Mesendoderm (in vitro differentiated cells): ENCODE measurements at regions not wholly inside any gene's neighbourhood (a gene's known extent, or its start where the extent isn't known, plus 50 kb on each side); places are given as distances from the start of the nearest gene placed in this dataset.

Experiments
- DNase-seq: peaks from one replicate; pipeline ENCODE4 v3.0.0; 2013
- H2AK5ac ChIP-seq: 2 replicates; pipeline ENCODE4 v1.6.1; 2013; ENCODE audit warnings: low read length, inconsistent platforms
- H2BK120ac ChIP-seq: 2 replicates; pipeline ENCODE4 v1.6.1; 2013; ENCODE audit warnings: low read depth, mild to moderate bottlenecking, low read length, moderate library complexity, mixed read lengths
- H2BK15ac ChIP-seq: replicated peaks from 2 replicates; pipeline ENCODE4 v1.6.1; 2013; ENCODE audit warnings: low read depth, mild to moderate bottlenecking, moderate library complexity
- H2BK5ac ChIP-seq: 2 replicates; pipeline ENCODE4 v1.6.1; 2013; ENCODE audit warnings: low read length, inconsistent platforms
- H3K18ac ChIP-seq: 2 replicates; pipeline ENCODE4 v1.6.1; 2013; ENCODE audit warnings: mild to moderate bottlenecking, low read length, mixed read lengths
- H3K23ac ChIP-seq: one replicate; pipeline ENCODE4 v1.6.1; 2013; ENCODE audit warnings: low read length
- H3K27ac ChIP-seq: 2 replicates; pipeline ENCODE4 v1.5.1; 2013; ENCODE audit warnings: low read depth, mild to moderate bottlenecking, inconsistent platforms, low read length, moderate library complexity
- H3K27me3 ChIP-seq: 2 replicates; pipeline ENCODE4 v1.6.1; 2013; ENCODE audit warnings: low read length, control low read depth, mild to moderate bottlenecking, inconsistent platforms; ENCODE audit not compliant: insufficient read depth, poor library complexity
- H3K36me3 ChIP-seq: 2 replicates; pipeline ENCODE4 v1.6.1; 2013; ENCODE audit warnings: low read length, inconsistent platforms; ENCODE audit not compliant: control insufficient read depth, insufficient read depth
- H3K4ac ChIP-seq: one replicate; pipeline ENCODE4 v1.6.1; 2013; ENCODE audit warnings: low read depth, mild to moderate bottlenecking, low read length, moderate library complexity
- H3K4me1 ChIP-seq: 2 replicates; pipeline ENCODE4 v1.6.1; 2013; ENCODE audit warnings: low read depth, low read length, inconsistent platforms; ENCODE audit not compliant: control insufficient read depth
- H3K4me2 ChIP-seq: 2 replicates; pipeline ENCODE4 v1.6.1; 2013; ENCODE audit warnings: low read length
- H3K4me3 ChIP-seq: 2 replicates; pipeline ENCODE4 v1.5.1; 2013; ENCODE audit warnings: mild to moderate bottlenecking, low read length
- H3K56ac ChIP-seq: one replicate; pipeline ENCODE4 v1.6.1; 2013; ENCODE audit warnings: low read length
- H3K79me1 ChIP-seq: 2 replicates; pipeline ENCODE4 v1.6.1; 2013; ENCODE audit warnings: low read length, inconsistent platforms
- H3K79me2 ChIP-seq: 2 replicates; pipeline ENCODE4 v1.6.1; 2013; ENCODE audit warnings: mild to moderate bottlenecking, low read length; ENCODE audit not compliant: control insufficient read depth, insufficient read depth
- H3K9ac ChIP-seq: 2 replicates; pipeline ENCODE4 v1.6.1; 2013; ENCODE audit warnings: low read length, inconsistent platforms
- H4K5ac ChIP-seq: one replicate; pipeline ENCODE4 v1.6.1; 2013; ENCODE audit warnings: low read length
- H4K8ac ChIP-seq: one replicate; pipeline ENCODE4 v1.6.1; 2013; ENCODE audit warnings: low read depth, mild to moderate bottlenecking, control low read depth, low read length, moderate library complexity
- WGBS: extraction: QIAGEN DNeasy Blood & Tissue Kit; methylation state at CpG from one replicate; pipeline ENCODE4 v1.1.7; 2013; ENCODE audit warnings: low lambda C conversion rate, missing lambda C conversion rate; ENCODE audit not compliant: insufficient coverage; ENCODE audit errors: extremely low coverage; 5-methylcytosine and 5-hydroxymethylcytosine counted together

DNA sequence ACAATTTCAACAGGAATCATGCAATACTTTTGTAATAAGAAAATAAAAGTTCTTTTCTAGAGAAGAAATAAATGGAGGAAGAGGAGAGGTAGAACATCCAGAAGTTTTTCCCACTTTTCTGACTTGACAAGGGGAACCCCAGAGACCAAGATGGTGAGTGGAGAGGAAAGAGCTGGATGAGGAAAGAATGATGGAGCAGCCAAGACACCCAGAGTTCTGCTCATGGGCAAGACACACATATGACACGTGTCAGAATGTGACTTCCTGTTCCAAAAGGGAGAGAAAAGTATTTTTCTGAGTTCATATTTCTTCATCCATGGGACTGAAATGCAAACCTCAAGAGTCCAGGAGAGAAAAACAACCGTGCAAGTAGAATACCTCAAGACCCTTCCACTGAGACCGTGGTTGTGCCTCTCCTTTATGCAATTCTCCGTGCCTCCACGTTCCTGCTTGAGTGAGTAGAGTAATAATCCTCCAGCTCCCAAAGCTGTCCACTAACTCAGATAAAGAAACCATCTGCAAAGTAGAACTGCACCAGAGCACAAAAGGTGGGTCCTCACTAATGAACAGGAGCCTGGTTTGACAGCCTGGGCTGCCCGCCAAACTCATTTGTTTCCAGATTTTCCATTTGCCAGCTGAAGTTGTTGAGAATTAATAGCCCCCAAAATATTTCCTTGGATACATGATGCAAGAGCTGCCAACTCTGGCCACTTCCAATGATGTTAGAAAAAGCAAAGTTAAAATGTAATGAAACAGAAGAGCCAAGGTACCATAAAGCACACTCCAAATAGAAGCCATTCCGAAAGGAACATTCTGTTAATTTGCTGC, 272.6 kb upstream of the IGF1R start:
- Histone ChIP-seq H3K18ac (no peak overlapping the region), H3K4me3 (no peak overlapping the region), H4K8ac (no peak overlapping the region), H3K9ac (no peak overlapping the region), H3K23ac (no peak overlapping the region), H3K56ac (no peak overlapping the region), H3K79me2 (no peaks in the 10 kb centered on the region), H3K4me2 (no peak overlapping the region), H3K4ac (no peak overlapping the region), H3K27ac (no peak overlapping the region), H3K36me3 (no peaks in the 10 kb centered on the region), H2AK5ac (no peak overlapping the region), H4K5ac (no peak overlapping the region), H2BK5ac (no peak overlapping the region), H3K79me1 (no peaks in the 10 kb centered on the region), H3K4me1 (no peaks in the 10 kb centered on the region), H2BK15ac (no peak overlapping the region), H3K27me3 (no peaks in the 10 kb centered on the region), H2BK120ac (no peak overlapping the region)
- DNase-seq, result no peak
- WGBS, result no CpG with 5 or more reads among the region's 7 CpGs

DNA sequence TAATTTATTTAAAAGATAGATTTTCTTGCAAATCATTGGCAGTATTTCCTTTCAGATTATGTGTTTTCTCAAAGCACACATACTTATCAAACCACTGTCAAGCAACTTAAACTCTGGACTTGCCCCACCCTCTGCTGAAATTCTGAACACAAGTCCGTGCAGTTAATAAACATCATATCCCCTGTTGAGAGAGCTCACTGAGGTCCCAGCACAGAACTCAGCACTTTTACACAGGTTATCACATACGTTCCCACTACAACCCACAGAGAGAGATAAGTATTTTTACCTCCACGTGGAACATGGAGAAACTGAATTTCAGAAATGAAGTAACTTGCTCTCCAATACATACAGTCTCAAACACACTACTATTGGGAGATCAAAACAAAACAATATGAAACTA, 267.6 kb upstream of the IGF1R start:
- no peak overlapping the region for H4K5ac ChIP-seq
- H3K23ac ChIP-seq, result no peak overlapping the region
- H3K27me3 ChIP-seq, result no peaks in the 10 kb centered on the region
- H3K4me1 ChIP-seq, result no peaks in the 10 kb centered on the region
- H3K4me2 ChIP-seq, result no peak overlapping the region
- H3K79me2 ChIP-seq, result no peaks in the 10 kb centered on the region
- no peak overlapping the region for H2BK120ac ChIP-seq
- no peak overlapping the region for H2BK15ac ChIP-seq
- no peak overlapping the region for H3K56ac ChIP-seq
- WGBS, result no CpG with 5 or more reads among the region's 3 CpGs
- no peak overlapping the region for H3K4ac ChIP-seq
- no peaks in the 10 kb centered on the region for H3K36me3 ChIP-seq
- no peak overlapping the region for H2AK5ac ChIP-seq
- no peak overlapping the region for H3K27ac ChIP-seq
- no peak overlapping the region for H3K9ac ChIP-seq
- H4K8ac ChIP-seq, result no peak overlapping the region
- DNase-seq, result no peak
- H3K79me1 ChIP-seq, result no peaks in the 10 kb centered on the region
- no peak overlapping the region for H2BK5ac ChIP-seq
- no peak overlapping the region for H3K18ac ChIP-seq
- H3K4me3 ChIP-seq, result no peak overlapping the region

DNA sequence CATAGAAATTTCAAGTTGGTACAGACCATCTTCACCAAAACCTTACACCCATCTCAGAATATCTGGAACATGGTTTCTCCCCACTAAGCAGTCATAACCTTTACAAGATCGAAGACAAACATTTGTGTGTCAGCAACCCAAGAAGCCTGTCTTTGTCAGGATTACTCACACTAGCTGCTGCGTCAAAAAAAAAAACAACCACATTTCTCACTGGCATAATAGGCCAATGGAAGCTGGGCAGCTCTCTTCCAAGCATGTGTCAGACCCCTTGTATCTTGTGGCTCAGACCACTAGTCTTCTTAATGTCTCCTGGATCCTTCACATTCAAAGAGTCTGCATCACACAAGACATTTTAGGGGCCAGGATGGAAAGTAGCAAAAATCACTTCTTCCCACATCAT, 266.9 kb upstream of the IGF1R start:
- no peak for DNase-seq
- H3K79me1 ChIP-seq, result no peaks in the 10 kb centered on the region
- no CpG with 5 or more reads among the region's 2 CpGs for WGBS

GRCh38 chr15:98382139-98382538, 266.2 kb upstream of the IGF1R start:
- Histone ChIP-seq H3K9ac (no peak overlapping the region), H3K4ac (no peak overlapping the region), H3K4me2 (no peak overlapping the region), H2BK120ac (no peak overlapping the region), H3K56ac (no peak overlapping the region), H3K18ac (no peak overlapping the region), H3K27ac (no peak overlapping the region), H2AK5ac (no peak overlapping the region), H3K79me2 (no peaks in the 10 kb centered on the region), H4K8ac (no peak overlapping the region), H3K23ac (no peak overlapping the region), H3K36me3 (no peaks in the 10 kb centered on the region), H4K5ac (no peak overlapping the region), H3K79me1 (no peaks in the 10 kb centered on the region), H3K27me3 (no peaks in the 10 kb centered on the region), H2BK15ac (no peak overlapping the region), H2BK5ac (no peak overlapping the region), H3K4me3 (no peak overlapping the region), H3K4me1 (no peaks in the 10 kb centered on the region)
- no CpG with 5 or more reads among the region's 6 CpGs for WGBS
- DNase-seq, result peak; percentile 63

More for the DNA sequence above, 266.9 kb upstream of the IGF1R start:
- Histone ChIP-seq H3K18ac (no peak overlapping the region), H3K27ac (no peak overlapping the region), H3K4me3 (no peak overlapping the region), H4K8ac (no peak overlapping the region), H3K56ac (no peak overlapping the region), H3K27me3 (no peaks in the 10 kb centered on the region), H3K23ac (no peak overlapping the region), H2BK5ac (no peak overlapping the region), H3K4me2 (no peak overlapping the region), H2AK5ac (no peak overlapping the region), H2BK15ac (no peak overlapping the region), H4K5ac (no peak overlapping the region), H2BK120ac (no peak overlapping the region), H3K36me3 (no peaks in the 10 kb centered on the region), H3K79me2 (no peaks in the 10 kb centered on the region), H3K9ac (no peak overlapping the region), H3K4me1 (no peaks in the 10 kb centered on the region), H3K4ac (no peak overlapping the region)

- H4K8ac ChIP-seq, result no peak overlapping the region
- no peak overlapping the region for H4K5ac ChIP-seq
- no peak overlapping the region for H2AK5ac ChIP-seq
- no peak overlapping the region for H2BK120ac ChIP-seq
- no peak for DNase-seq
- H3K18ac ChIP-seq, result no peak overlapping the region
- no peaks in the 10 kb centered on the region for H3K27me3 ChIP-seq
- no peak overlapping the region for H3K4me3 ChIP-seq
- no peak overlapping the region for H2BK15ac ChIP-seq
- H3K56ac ChIP-seq, result no peak overlapping the region
- no peak overlapping the region for H3K4ac ChIP-seq
- no peaks in the 10 kb centered on the region for H3K79me1 ChIP-seq
- no peak overlapping the region for H3K9ac ChIP-seq
- no peaks in the 10 kb centered on the region for H3K79me2 ChIP-seq
- no peak overlapping the region for H3K23ac ChIP-seq
- no peak overlapping the region for H2BK5ac ChIP-seq
- no peaks in the 10 kb centered on the region for H3K4me1 ChIP-seq
- no peak overlapping the region for H3K27ac ChIP-seq
- no peaks in the 10 kb centered on the region for H3K36me3 ChIP-seq
- no peak overlapping the region for H3K4me2 ChIP-seq
- no CpG with 5 or more reads among the region's 2 CpGs for WGBS
Measured at GRCh38 chr15:98383571-98383970, 264.8 kb upstream of the IGF1R start.
